ENCODE measurements at regions not wholly inside any gene's neighbourhood (a gene's known extent, or its start where the extent isn't known, plus 50 kb on each side); places are given as distances from the start of the nearest gene placed in this dataset.

GRCh38 chr15:31456354-31457060 is 129.9 kb downstream of the KLF13 start:
- no peak for DNase-seq

- DNase-seq = no peak
Measured at GRCh38 chr15:31457161-31457560, 130.5 kb downstream of the KLF13 start.

- no peak for DNase-seq
Measured at GRCh38 chr15:31457631-31458526, 131.2 kb downstream of the KLF13 start.

- DNase-seq = no peak
Measured at GRCh38 chr15:31458596-31459399, 132.2 kb downstream of the KLF13 start.

GRCh38 chr15:31459400-31459748 is 132.7 kb downstream of the KLF13 start:
- DNase-seq = no peak

- no peak for DNase-seq
Measured at GRCh38 chr15:31461375-31461774, 134.7 kb downstream of the KLF13 start.

- DNase-seq = no peak
Measured at GRCh38 chr15:31461911-31462480, 135.4 kb downstream of the KLF13 start.

- no peak for DNase-seq
Measured at GRCh38 chr15:31463521-31464102, 137.0 kb downstream of the KLF13 start.

- no peak for DNase-seq
Measured at GRCh38 chr15:31464216-31465082, 137.8 kb downstream of the KLF13 start.

GRCh38 chr15:31465083-31465955 is 138.7 kb downstream of the KLF13 start:
- DNase-seq = no peak

- DNase-seq = no peak
Measured at GRCh38 chr15:31467361-31467760, 140.7 kb downstream of the KLF13 start.

- no peak for DNase-seq
Measured at GRCh38 chr15:31468911-31469785, 142.5 kb downstream of the KLF13 start.

GRCh38 chr15:31469786-31470525 is 143.3 kb downstream of the KLF13 start:
- DNase-seq = no peak

- DNase-seq = no peak
Measured at GRCh38 chr15:31470756-31471155, 144.1 kb downstream of the KLF13 start.

- DNase-seq = no peak
Measured at GRCh38 chr15:31471731-31472430, 145.2 kb downstream of the KLF13 start.

GRCh38 chr15:31472636-31473384 is 146.2 kb downstream of the KLF13 start:
- DNase-seq = no peak

- DNase-seq = no peak
Measured at GRCh38 chr15:31473385-31474058, 146.9 kb downstream of the KLF13 start.
